NCI-H1694 (cell line): ENCODE measurements at regions not wholly inside any gene's neighbourhood (a gene's known extent, or its start where the extent isn't known, plus 50 kb on each side); places are given as distances from the start of the nearest gene placed in this dataset.

Experiments
- DNase-seq: peaks from one replicate; lab custom pipeline; 2025; lab: John Stamatoyannopoulos, UW

DNA sequence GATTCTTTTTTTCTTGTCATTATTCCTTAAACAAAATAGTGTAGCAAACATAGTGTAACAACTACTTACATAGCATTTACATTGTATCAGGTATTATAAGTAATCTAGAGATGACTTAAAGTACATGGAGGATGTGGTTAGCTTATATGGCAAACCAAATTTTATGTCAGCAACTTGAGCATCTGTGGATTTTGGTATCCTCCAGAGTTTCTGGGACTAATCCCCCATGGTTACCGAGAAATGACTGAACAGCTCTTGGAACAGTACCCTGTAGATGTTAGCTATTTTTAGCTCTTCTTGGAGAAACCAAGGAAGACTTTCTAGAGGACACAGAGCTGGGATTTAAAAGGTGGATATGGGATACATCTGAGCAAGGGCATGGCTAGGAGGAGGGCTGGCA, 157.6 kb upstream of the KLF4 start:
- DNase-seq, result no peak

GRCh38 chr9:107645464-107645833, 155.9 kb upstream of the KLF4 start:
- no peak for DNase-seq

DNA sequence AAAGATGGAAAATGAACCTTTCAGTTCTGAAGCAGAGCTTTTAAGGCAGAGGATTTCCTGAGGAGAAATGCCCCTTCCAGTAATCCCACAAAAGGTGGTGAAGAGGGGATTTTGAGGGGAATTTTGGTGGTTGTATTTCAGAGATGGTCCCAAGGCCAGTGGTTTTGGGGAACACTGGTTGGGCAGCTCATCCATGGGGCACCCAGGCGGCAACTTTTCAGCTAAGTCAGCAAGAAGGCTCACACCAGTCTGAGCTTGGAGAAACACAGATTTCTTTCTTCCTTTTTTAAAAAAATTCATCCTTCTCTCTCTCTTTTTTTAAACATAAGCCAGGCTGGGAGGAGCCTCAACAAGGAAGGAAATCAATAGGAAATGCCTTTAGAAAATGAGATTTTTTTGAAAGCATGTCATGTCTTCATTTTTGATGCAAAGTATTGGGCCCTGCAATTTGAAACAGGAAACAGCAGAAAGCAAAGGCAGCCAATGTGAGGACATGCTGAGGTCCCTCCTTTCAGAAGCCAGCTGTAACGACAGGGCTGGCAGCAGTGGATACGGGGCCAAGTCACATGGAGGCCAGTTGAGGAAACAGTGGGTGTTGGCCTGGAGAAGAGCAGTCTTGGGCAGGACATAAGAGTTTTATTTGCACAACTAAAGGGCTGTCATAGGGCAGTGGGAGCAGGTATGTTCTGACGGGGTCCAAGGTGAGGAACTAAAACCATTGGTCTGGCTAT, 155.3 kb upstream of the KLF4 start:
- DNase-seq, result no peak

DNA sequence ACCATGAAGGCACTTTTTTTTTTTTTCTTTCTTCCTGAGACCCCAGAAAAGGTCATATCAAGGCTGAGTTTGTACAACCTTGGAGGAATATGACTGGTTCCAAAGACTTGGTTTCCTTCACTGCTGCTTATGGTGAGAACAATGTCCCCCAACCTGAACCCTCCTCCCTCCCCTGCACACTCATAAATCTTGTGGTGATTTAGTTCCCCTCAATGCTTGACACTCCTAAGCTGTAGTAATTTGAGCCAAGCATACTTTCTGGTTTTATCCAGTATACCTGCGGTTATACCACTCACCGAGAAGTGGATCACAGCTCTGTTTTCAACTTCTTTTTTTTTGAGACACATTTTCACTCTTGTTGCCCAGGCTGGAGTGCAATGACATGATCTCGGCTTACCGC, 149.9 kb upstream of the KLF4 start:
- DNase-seq, result no peak

DNA sequence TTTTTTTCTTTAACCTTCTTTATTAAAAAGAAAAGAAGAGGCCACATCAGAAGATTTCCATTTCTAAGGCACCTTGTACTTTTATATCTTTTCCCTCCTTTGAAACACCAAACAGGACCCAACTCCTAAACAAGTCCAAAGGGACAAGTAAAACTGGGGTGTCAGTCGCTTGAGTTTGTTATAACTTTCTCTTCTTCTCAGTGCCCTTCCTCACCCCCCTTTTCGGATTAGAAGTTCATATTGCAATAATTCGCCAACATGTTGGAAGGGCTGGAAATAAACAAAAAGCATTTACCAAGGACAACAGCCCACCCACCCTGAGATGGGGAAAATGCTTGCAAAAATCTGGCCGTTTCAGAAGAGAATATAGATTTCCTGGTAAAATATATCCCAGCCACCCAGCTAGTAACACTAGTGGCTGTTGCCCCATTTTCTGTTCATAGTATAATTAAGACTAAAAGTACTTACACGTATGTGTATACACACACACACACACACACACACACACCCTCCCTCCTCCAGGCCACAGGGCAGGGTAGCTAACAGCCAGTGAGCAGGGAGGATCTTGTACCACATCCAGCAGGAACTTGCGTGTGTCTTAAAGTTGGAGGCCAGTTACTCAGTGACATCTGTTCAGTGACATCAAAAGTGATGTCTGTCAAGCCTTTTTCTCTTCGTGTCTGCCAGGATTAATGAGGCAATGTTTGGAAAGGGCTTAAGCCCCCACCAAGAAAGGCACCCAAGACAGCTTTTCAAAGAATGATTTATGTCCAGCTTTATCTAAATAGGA, 149.1 kb upstream of the KLF4 start:
- no peak for DNase-seq

DNA sequence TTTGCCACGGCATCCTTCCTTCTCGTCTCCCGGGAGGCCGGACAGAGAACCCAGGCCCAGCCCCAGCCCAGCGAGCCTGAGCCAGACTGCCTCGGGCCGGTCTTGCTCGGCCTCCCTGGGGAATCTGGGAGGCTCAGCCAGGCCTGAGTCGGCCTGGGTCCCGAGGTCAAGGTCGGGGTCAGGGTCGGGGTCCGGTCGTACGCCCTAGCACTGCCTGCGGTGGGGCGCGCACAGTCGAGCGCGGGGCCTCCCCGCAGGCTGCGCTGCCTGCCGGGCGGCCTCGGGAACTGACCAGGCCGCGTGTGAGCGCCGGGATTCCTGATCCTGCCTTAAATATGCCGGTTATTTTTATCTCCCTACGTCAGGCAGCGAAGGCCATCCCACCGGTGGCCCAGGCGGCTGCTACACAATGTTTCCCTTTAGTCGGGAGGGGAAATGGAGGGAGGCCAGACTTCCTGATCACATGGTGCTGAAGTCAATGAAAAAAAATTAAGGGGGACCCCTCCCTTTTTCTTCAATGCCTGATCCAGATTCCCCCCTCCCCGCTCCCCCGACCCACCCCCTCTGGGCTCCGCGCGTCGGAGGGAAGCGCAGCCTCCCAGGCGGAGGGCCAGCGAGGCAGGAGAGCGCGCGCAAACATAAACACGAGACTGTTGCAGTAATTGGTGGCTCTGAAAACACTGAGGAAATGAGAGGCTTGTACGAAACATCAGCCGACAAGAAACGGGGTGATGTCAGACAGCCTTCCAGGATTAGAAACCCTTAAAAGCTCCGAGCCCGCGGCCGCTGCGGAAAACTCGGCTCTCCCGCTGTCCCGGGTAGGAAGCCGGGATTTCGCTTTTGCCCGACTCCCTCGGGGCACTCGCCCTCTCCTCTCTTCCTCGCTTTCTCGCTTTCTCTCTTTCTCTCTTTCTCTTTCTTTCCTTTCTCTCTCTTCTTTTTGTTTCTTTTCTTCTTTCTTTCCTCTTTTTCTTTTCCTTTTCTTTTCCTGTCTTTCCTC, 148.2 kb upstream of the KLF4 start:
- DNase-seq, result no peak

DNA sequence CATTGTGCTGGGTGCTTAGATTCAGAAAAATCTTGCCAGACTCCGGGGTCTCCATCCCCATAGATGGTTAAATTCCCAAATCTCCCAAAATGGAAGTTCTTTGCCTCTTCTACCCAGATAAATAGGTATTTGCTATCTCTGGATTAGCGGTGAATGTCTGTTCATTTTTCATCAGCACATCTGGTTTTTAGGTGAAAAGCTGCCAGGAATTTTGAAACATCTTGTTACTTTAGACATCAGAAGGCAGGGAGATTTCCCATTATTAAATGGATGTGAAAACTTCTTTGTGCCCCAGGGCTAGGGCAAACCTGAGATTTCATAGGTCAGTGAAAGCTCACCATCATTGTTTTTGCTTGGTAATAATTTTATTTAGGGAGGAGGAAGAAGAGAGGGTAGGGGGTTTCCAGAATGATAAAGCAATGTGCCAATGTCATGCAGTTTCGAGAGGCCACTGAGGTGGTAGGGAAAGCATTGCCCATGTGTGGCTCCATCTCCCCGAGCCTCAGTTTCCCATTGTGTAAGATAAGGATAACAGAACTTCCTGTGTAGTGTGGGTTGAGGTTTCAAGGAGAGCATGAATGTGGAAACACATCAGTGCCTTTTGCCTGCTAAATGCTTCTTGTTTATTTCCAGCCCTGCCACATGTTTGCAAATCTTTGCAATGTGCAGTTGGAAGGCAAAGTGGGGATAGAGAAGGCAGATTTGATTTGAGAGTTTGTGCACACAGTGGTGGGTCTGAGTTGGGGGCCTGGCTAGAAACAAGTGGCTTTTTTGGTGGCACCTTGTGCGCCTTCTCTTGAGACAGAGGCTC, 147.2 kb upstream of the KLF4 start:
- DNase-seq, result no peak

- DNase-seq, result no peak
Measured at GRCh38 chr9:107635803-107636174, 146.2 kb upstream of the KLF4 start.

DNA sequence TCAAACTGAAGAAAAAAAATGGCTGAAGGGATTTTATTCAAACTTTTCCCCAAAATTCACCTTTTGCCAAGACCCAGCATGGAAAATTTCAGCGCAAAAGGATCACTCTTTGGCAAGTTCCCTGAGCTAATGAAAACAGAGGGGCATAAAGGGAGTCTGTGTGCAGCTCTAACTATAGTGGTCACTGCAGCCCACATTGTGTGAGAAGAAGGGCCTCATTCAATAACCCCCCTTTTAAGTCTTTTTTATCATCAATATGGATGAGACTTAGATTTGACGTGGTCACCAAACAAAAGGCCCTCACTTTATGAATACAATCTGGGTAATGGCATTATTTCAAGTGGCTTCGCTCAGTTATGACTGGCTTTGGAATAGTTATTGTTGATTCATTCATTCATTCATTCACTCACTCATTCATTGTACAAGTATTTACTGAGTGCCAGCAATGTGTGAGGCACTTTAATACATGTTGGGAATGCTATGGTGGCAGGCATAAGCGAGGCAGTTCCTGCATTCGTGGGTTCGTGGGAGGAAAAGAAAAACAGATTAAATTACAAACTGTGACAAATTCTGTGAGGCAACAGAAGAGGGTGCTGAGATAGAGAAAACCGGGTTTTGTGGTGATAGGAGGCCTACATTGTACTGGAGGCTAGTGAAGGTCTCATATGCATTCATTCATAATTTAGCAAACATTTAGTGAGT, 145.7 kb upstream of the KLF4 start:
- no peak for DNase-seq

- no peak for DNase-seq
Measured at GRCh38 chr9:107633406-107633805, 143.8 kb upstream of the KLF4 start.

DNA sequence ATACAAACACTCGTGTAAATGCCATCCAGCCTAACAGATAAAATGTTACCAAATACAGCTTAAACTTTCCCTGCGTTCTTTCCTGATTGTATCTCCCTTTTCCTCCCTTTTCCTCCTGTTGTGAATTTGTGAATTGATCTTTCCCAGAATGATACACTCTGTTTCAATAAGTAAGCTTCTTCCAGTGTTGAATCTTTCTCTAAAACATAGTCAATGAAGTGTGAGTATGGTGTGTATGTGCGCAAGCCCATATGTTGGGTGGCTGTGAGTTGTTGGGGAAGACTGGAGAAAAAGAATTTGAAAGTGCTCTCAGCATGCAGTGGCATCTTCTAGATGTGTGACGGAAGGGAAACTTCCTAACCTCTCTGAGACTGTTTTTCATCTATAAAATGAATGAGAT, 143.1 kb upstream of the KLF4 start:
- DNase-seq, result no peak

DNA sequence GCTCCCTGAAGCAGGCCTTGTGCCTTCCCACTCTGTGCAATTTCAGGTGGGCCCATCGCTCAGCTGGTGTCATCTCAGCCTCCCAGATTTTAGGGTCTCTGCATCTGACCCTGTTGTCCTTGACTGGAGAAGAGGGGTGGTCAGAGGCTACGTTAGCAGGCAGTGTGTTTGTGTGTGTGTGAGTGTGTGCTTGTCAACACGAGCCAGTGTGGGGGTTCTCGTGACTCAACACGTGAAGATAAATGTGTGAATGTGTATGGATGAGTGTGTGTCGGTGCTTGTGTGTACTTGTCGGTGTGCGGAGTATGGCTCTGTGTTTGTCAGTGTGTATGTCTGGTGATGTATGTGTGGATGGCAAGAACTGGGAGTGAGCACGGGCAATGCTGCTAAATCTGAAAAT, 142.6 kb upstream of the KLF4 start:
- DNase-seq, result no peak

GRCh38 chr9:107631788-107632187, 142.2 kb upstream of the KLF4 start:
- no peak for DNase-seq

GRCh38 chr9:107630156-107630555, 140.6 kb upstream of the KLF4 start:
- DNase-seq, result no peak

DNA sequence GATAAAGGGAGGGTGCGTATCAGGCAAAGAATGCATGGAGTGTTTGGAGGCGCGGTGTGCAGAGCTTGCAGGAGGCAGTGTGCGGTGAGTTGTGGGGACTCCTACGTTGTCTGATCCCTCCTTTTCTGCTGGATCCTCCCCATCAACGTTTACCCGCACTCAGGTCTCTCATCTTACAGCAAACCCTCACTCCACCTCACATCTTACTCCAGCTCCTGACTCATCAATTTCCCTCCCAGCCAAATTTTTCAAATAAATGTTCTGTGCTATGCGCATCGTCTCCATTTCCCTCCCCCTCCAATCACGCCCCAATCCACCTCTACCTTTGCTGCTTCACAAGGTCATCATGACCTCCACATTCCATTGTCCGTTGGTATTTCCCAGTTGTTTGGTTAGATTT, 138.9 kb upstream of the KLF4 start:
- DNase-seq, result no peak

DNA sequence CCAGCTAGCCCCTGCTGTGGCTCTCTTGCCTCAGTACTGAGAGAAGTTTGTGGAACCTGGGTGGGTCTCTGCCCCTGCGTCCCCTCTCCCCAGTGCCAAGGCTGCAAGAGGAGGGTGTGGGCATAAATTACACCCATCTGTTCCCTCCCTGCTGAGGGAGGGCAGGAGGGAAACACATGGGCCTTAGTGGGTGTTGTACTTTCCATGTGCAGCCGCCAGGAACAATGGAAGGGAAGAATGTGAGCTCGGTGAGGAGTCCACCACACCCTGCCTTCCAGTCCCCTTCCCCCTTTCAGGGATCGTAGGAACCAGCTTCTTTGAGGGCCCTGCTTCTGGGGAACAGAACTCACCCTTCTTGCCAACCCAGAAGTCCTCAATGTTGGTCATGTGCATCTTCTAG, 138.2 kb upstream of the KLF4 start:
- DNase-seq, result no peak

DNA sequence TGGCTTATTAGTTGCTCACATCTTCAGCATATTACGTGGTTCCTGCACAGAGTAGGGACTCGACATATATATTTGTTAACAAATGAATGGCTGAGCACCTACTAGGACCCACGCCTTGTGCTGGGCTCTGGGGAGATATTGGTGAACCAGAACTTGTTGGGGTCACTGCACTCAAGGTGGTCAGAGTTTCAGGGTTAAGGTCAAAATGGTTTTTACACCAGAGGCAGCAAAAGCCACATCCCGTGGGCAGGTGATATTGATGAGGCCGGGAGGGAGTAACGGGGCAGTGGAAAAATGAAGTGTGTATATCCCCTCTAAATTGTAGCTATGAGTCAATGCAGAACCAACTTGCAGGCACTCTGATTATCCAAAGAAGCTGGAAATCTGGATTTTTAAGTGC, 136.5 kb upstream of the KLF4 start:
- no peak for DNase-seq

- DNase-seq, result no peak
Measured at GRCh38 chr9:107625383-107625984, 135.9 kb upstream of the KLF4 start.

DNA sequence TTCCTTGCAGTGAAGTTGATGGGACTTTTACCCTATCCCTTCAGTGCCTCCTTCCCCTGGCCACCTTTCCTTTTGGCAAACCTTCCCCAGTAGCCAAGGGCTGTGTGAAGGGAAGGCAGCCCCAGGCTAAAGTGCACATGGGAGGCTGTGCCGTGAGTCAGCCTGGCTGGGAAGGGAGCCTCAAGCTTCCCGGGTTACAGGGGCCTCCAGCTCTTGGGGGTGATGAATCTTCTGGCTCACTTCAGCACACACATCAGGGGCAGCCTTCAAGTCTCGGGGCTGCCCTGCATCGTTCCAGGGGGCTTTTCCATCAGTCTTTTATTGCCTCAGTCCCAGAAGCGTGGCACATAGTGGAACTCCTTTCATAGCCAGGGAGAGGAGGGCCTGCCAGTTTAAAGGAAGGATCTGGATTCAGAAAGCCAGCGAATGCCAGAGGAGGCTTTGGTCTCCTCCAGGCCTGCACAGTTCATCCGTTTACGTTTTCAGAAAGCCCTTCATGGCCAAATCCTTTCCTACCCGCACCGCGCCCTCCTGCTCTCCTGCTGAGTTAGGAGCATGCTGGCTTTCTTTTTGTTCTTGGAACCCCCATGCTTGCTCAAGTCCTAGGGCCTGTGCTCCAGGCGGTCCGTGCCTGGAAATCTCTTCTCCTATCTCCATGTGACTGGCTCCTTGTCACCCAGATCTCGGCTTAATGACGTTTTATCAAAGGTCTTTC, 134.8 kb upstream of the KLF4 start:
- no peak for DNase-seq

GRCh38 chr9:107621436-107621835, 131.9 kb upstream of the KLF4 start:
- DNase-seq, result no peak
